ENCODE measurements at regions not wholly inside any gene's neighbourhood (a gene's known extent, or its start where the extent isn't known, plus 50 kb on each side); places are given as distances from the start of the nearest gene placed in this dataset.
"Not testable (repeated sequence)": the region's sequence is repeated elsewhere in the genome, so short reads cannot be mapped to it uniquely, and the experiment has no call there.

- no peaks in the 10 kb centered on the region for H3K36me3 Mint-ChIP-seq (ENCODE audit: low read depth)
- no peaks in the 10 kb centered on the region for H3K9me3 Mint-ChIP-seq
- no peak overlapping the region for H3K4me3 Mint-ChIP-seq
- no peak overlapping the region for H3K27ac Mint-ChIP-seq
- H3K4me1 Mint-ChIP-seq, result no peaks in the 10 kb centered on the region
- TF ChIP-seq CTCF (IDR thresholded peaks at IDR 0.05; ENCODE audit: unreplicated experiment in 3 of 3), result no peak
- peaks cover 54% of the 10 kb centered on the region for H3K27me3 Mint-ChIP-seq (ENCODE audit: low read depth)
Measured at GRCh38 chr1:90823686-90824085, 106.6 kb upstream of the BARHL2 start.

GRCh38 chr1:90821788-90822359 lies 104.8 kb upstream of the BARHL2 start:
- TF ChIP-seq CTCF (IDR thresholded peaks at IDR 0.05; ENCODE audit: unreplicated experiment in 3 of 3), result no peak
- Mint-ChIP-seq H3K36me3 (ENCODE audit: low read depth) (no peaks in the 10 kb centered on the region), H3K4me3 (no peak overlapping the region)

GRCh38 chr1:90821152-90821787 lies 104.2 kb upstream of the BARHL2 start:
- no peak overlapping the region for H3K4me3 Mint-ChIP-seq
- no peaks in the 10 kb centered on the region for H3K9me3 Mint-ChIP-seq
- H3K36me3 Mint-ChIP-seq (ENCODE audit: low read depth), result no peaks in the 10 kb centered on the region
- no peak overlapping the region for H3K27ac Mint-ChIP-seq
- H3K4me1 Mint-ChIP-seq, result no peaks in the 10 kb centered on the region
- no peak for TF ChIP-seq CTCF (IDR thresholded peaks at IDR 0.05; ENCODE audit: unreplicated experiment in 3 of 3)
- peaks cover 32% of the 10 kb centered on the region for H3K27me3 Mint-ChIP-seq (ENCODE audit: low read depth)

More at GRCh38 chr1:90821788-90822359, 104.8 kb upstream of the BARHL2 start:
- Mint-ChIP-seq H3K4me1 (no peaks in the 10 kb centered on the region), H3K27ac (no peak overlapping the region), H3K9me3 (no peaks in the 10 kb centered on the region), H3K27me3 (ENCODE audit: low read depth) (peaks cover 38% of the 10 kb centered on the region)

GRCh38 chr1:90820745-90821144 lies 103.6 kb upstream of the BARHL2 start:
- H3K36me3 Mint-ChIP-seq (ENCODE audit: low read depth), result no peaks in the 10 kb centered on the region
- H3K4me3 Mint-ChIP-seq, result no peak overlapping the region
- H3K4me1 Mint-ChIP-seq, result no peaks in the 10 kb centered on the region
- no peak overlapping the region for H3K27ac Mint-ChIP-seq
- no peaks in the 10 kb centered on the region for H3K9me3 Mint-ChIP-seq
- peaks cover 32% of the 10 kb centered on the region for H3K27me3 Mint-ChIP-seq (ENCODE audit: low read depth)
- TF ChIP-seq CTCF (IDR thresholded peaks at IDR 0.05; ENCODE audit: unreplicated experiment in 3 of 3), result no peak

- Mint-ChIP-seq H3K9me3 (no peaks in the 10 kb centered on the region), H3K27me3 (ENCODE audit: low read depth) (peaks cover 5% of the 10 kb centered on the region), H3K27ac (no peak overlapping the region), H3K4me1 (no peaks in the 10 kb centered on the region), H3K36me3 (ENCODE audit: low read depth) (no peaks in the 10 kb centered on the region), H3K4me3 (no peak overlapping the region)
- TF ChIP-seq CTCF (IDR thresholded peaks at IDR 0.05; ENCODE audit: unreplicated experiment in 3 of 3), result no peak
Measured at GRCh38 chr1:90817399-90817798, 100.3 kb upstream of the BARHL2 start.

- H3K9me3 Mint-ChIP-seq; H3K4me3 Mint-ChIP-seq; H3K4me1 Mint-ChIP-seq; H3K27ac Mint-ChIP-seq; H3K27me3 Mint-ChIP-seq (ENCODE audit: low read depth); H3K36me3 Mint-ChIP-seq (ENCODE audit: low read depth): not testable (repeated sequence)
Measured at GRCh38 chr1:90812237-90812636, 95.1 kb upstream of the BARHL2 start.

- not testable (repeated sequence) for H3K27ac Mint-ChIP-seq; H3K9me3 Mint-ChIP-seq; H3K36me3 Mint-ChIP-seq (ENCODE audit: low read depth); H3K27me3 Mint-ChIP-seq (ENCODE audit: low read depth); H3K4me3 Mint-ChIP-seq; H3K4me1 Mint-ChIP-seq
Measured at GRCh38 chr1:90811444-90811950, 94.4 kb upstream of the BARHL2 start.
